ENCODE measurements at regions not wholly inside any gene's neighbourhood (a gene's known extent, or its start where the extent isn't known, plus 50 kb on each side); places are given as distances from the start of the nearest gene placed in this dataset.

- no peak for DNase-seq
Measured at GRCh38 chr2:147506889-147507288, 337.9 kb upstream of the ACVR2A start.

DNA sequence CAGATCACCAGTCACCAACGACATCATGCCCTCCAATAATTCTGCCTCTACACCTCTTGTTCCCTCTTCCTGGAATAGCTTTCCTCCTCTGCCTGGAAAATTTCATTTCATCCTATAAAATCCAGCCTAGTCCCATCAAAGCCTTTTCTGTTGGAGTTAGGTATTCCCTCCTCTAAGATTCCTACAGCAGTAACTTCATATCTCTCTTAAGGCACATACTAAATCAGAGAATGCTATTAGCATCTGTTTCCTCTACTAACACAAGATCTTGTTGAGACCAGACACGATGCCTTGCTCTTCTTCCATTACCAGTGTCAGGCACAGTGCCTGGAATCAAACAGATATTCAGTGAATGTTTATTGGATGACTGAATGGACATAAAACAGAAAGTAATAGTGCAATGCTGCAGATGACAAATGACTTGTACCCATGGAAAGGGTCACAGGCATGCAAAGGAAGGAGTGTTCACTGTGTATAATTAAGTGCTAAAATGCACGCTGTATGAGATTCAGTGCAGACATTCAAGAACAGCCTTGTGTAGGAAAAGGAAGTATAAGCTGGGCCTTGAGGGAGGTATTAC is 342.0 kb upstream of the ACVR2A start:
- no peak for DNase-seq

GRCh38 chr2:147501968-147502367 is 342.9 kb upstream of the ACVR2A start:
- no peak for DNase-seq

GRCh38 chr2:147500819-147501395 is 343.9 kb upstream of the ACVR2A start:
- DNase-seq: no peak

DNA sequence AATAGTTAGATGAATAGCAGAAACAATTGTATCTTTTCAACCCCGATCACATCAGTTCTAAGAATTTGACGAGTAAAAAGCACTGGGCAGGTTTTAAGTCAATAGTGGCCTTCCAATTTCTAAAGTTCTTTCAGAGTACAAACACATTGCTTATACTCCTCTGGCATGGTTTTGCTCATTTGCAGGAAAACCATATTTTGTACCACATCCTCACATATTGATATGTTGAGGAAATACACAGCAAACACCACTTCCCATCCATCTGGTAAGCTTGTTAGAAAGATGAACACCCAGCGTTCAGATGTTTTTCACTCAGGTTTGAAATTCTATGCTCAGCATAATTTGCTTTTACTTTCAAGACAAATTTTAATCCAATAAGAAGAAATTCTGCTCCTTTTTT is 344.6 kb upstream of the ACVR2A start:
- DNase-seq: no peak

DNA sequence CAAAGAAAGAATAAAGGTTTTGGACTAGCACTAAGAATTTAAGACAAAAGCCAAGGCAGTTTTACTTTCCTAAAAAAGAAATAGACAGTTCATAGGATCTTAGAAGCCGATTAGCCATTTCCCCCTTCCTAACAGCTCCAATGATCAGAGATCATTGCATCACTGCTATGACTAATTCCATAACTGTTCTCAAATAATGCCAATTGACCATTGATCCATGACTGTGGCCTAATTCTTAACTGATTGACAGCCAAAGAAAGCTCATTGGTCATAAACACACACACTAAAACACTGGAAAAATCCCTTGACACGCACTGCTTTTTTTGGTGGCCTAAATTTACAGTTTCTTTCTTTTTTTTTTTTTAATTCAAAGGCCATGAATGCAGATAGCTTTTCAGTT is 345.0 kb upstream of the ACVR2A start:
- no peak for DNase-seq

DNA sequence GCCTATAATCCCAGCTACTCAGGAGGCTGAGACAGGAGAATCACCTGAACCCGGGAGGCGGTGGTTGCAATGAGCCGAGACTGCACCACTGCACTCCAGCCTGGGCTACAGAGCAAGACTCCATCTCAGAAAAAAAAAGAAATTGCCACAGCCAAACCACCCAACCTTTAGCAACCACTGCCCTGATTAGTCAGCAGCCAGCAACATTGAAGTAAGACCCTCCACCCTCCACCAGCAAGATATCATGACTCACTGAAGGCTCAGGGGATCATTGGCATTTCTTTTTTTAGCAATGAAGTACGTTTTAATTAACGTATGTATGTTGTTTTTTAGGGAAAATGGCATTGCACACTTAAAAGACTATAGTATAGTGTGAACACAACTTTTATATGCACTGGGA is 349.1 kb upstream of the ACVR2A start:
- no peak for DNase-seq

DNA sequence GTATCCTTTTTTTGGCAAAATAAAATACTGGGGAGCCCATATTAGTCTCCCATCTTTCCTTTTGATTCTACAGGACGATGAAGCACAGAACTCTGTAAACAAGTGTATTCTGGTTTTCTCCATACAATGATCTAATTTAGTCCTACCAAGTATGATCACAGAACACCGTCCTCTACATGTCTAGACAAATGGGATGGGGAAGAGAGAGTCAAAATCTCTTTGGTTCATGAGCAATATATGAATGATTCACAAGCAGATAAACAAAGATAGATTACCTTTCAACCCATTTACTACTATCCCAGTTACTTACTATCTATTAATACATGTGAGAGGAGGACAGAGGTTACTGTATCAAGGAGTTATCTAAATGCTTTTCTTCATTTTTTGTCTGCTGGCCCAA is 352.4 kb upstream of the ACVR2A start:
- DNase-seq: no peak

DNA sequence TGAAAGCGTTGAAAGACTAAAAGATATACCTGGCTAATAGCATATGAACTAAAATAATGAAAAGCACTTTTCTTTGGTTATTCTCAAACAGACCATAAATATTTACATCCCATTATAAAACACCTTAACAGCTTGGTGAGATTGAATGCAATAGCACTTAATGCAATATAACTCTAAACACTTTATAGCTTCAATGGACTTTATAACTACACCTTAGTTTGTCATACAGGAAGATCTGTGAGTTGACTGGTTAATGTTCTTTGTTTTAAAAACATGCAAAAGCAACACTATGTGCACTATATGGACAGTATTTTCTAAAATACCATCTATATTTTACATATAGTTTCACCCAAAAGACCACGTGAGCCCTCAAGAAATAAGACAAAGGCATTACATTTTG is 353.3 kb upstream of the ACVR2A start:
- no peak for DNase-seq

- DNase-seq: no peak
Measured at GRCh38 chr2:147490401-147491261, 354.2 kb upstream of the ACVR2A start.

GRCh38 chr2:147488472-147488871 is 356.4 kb upstream of the ACVR2A start:
- no peak for DNase-seq

GRCh38 chr2:147487978-147488289 is 356.9 kb upstream of the ACVR2A start:
- no peak for DNase-seq

GRCh38 chr2:147487286-147487977 is 357.4 kb upstream of the ACVR2A start:
- no peak for DNase-seq

DNA sequence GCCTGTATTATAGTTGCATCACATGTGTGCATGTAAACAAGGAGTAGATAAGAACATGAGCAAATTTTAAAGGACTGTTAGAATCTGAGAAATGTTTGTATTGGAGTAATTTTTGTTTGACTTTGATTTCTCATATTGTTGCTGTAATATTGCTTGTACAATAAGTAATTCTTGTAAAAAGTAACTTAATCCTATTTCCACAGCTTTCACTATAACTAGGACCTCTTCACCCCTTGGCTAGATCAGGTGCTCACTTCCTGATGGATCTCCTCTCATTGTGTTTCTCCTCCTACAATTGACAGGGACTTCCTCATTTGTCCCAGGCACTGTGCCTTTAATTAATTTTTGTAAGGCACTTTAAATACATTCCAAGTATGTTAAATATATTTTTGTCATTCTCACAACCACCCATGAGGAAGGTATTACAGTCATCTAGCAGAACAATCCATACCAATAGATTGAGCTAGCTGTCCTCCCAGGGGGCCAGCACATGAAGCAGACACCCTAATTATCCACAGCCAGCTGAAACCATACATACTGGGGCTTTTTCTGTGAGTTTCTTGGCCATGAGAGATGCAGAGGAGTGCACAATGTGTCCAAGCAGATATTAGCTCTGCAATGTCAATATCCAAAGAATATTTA is 359.5 kb upstream of the ACVR2A start:
- no peak for DNase-seq

DNA sequence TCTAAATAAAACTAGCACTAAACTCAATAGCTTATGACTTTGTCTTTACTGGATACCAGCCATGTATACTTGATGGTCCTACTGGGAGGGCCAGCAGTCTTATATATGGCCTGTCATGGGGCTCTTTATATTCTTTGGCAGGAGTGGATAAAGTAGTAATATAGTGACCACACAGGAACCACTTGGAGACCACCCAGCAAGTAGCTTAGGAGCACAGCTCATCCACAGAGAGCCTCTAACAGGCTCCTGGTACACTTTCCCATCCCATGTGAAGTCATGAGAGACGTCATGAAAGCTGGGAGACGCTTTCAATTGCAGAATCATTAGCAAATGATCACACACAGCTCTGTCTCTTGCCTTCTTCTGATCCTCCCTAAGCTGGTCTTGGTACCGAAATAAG is 360.9 kb upstream of the ACVR2A start:
- DNase-seq: no peak

GRCh38 chr2:147482916-147483669 is 361.7 kb upstream of the ACVR2A start:
- peak in 1 of 58 donors; percentile 0 for DNase-seq

DNA sequence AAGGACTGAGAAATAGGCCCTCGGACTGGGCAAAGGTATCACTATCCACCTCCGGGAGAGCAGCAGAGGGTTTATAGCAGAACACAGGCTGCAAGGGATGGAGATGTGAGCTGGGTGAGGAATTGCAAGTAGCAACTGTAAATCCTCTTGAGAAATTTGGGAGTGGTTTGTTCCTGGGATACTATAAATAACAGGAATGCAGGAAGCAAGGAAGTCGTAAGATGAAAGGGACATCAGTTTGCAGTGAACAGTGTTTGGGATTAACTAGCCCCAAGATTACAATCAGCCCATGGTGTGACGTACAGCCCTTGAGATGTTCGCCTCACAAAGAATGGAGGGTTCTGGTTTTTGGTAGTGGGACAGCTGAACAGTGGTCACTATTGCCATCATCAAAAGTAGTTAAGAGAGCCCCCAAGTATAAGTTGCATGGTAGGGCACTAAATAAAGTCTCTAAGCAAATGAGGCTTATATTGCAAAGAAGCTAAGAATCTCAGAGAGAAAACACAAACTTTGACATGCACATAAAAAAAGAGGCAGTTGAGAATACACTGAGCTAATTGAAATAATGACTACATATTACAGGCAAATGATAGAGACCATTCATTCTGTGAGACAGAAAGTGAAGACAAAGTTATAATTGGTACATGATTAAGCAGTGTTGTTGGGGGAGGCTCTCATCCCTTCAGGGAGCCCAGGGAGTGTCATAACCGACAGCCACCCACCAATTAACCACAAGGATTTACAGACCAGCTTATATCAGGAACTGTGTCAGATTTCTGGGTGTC is 362.5 kb upstream of the ACVR2A start:
- no peak for DNase-seq

GRCh38 chr2:147479358-147479757 is 365.5 kb upstream of the ACVR2A start:
- no peak for DNase-seq

- DNase-seq: no peak
Measured at GRCh38 chr2:147473075-147473474, 371.8 kb upstream of the ACVR2A start.

DNA sequence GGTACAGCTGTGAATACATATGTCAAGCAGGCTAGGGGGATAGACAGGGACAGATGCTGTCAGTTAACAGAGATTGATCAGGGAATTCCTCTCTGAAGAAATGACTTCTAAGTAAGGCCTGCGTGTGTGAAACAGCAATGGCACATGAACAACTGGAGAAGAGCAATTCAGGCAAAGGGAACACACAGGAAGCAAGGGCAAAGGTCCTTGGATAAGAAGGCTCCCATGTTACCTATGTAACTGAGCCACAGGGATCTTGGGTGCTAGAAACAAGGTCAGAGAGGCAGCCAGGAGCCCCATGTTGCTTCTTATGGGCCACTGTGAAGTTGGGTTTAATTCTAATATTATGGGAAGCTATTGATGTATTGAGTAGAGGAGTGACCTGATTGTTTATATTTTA is 373.7 kb upstream of the ACVR2A start:
- no peak for DNase-seq

Data from anterior cingulate cortex (tissue), 58 donors.